GM20000 (cell line): ENCODE measurements at regions not wholly inside any gene's neighbourhood (a gene's known extent, or its start where the extent isn't known, plus 50 kb on each side); places are given as distances from the start of the nearest gene placed in this dataset.

Experiments used
- DNase-seq: peaks from one replicate; pipeline ENCODE4 v3.0.0; 2012; ENCODE audit warnings: low spot score
- CTCF ChIP-seq: IDR thresholded peaks from 2 replicates; pipeline ENCODE4 v1.5.1; 2012; ENCODE audit warnings: mild to moderate bottlenecking, control low read depth; ENCODE audit errors: extremely low read depth, missing control alignments

DNA sequence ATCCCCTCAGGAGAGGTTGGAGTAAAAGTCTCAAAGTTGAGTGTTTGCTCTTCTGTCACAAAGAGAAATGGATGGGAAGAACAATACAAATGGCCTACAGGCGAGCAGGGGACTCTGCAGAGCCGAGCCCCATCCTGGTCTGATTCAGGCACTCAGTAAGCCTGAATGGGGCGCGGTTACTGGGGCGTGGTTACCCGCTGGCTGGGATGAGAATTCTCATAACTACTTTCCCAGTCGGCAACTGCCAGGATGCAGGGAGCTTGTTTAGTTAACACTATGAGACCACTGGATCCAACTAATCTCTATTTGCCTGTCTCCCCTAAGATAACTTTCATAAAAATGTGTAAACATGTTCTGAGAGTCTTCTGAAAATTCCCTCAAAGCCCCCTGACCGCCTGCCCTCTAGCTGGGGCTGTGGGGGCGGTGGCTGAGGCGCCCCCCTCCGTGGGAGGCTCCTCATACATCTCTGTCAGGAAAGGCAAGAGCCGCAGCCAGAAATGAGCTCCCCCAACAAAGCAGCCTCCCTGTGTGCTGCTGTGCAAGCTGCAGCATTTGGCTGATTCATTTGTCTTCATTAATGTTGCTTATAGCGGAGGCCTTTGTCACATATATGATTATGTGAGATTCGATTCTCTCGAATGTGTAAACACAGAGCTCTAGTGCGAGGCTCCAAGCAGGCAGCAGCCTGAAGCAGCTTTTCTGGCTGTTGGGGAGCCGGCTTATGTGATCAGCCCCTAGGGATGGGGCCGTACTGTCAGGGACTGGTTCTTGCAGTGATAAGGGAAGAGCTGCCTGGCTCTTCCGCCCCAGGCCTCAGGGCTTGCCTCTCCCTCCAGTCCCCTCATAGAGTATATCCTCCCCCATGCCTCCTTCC is 126.1 kb upstream of the ARHGAP5 start:
- DNase-seq = no peak
- no peak for TF ChIP-seq CTCF

- DNase-seq = no peak
Observed at GRCh38 chr14:31951638-31951964, 125.5 kb upstream of the ARHGAP5 start.

DNA sequence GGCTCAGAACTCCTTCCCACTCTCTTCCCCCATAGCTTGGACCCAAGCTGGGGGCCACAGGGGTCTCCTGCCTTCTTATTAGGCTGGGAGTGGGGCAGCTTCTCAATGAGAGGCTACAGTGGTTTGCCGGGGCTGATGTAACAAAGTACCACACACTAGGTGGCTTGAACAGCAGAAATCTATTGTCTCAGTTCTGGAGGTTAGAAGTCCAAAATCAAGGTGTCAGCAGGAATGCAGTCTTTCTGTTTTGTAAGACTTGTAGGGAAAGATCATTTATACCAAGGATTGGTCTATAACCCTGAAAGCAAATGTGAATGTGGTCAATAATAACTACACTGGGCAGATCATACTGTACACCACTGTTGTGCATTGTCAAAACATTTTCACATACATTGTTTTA is 124.5 kb upstream of the ARHGAP5 start:
- TF ChIP-seq CTCF = no peak
- DNase-seq = no peak

More at GRCh38 chr14:31951638-31951964, 125.5 kb upstream of the ARHGAP5 start:
- TF ChIP-seq CTCF = no peak

GRCh38 chr14:31953210-31953609 is 123.9 kb upstream of the ARHGAP5 start:
- TF ChIP-seq CTCF = no peak
- DNase-seq = no peak

DNA sequence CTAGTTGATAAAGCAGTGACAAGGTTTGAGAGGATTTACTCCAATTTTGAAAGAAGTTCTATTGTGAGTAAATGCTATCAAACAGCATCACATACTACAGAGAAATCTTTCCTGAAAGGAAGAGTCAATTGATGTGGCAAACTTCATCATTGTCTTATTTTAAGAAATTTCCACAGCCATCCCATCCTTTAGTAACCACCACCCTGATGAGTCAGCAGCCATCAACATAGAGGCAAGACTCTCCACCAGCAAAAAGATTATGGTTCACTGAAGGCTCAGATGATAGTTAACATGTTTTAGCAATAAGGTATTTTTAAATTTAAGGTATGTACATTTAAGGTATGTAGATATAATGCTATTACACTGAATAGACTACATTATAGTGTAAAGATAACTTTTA is 122.1 kb upstream of the ARHGAP5 start:
- no peak for DNase-seq
- TF ChIP-seq CTCF = no peak

DNA sequence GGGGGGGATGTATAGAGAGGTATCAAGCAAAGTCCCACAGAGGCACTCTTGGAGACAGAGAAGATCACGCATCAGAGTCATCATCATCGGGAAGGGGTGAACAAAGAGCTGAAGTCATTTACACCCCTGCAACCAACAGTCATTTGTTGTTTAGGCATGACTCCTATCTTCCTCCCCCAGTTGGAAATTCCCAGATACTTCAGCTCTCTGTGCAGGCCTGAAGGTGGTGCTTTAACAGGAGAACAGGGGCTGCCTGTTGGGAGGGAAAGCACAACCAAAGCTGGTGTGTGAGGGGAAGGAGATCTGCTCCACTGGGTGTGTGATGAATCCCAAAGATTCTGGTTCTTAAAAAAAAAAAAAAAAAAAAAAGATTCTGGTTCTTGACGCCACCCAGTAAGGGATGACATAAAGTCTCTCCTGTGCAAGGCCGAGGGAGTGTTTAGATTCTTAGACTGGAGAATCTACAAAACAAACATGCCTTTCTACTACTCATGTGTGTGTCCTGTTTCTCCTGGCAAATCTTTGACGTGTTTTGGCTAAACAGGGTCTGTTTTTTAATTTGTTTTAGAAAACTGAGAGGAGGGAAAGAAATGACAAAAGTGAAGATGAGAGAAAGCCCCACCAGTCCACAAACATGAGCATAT is 121.0 kb upstream of the ARHGAP5 start:
- DNase-seq = no peak
- TF ChIP-seq CTCF = no peak

DNA sequence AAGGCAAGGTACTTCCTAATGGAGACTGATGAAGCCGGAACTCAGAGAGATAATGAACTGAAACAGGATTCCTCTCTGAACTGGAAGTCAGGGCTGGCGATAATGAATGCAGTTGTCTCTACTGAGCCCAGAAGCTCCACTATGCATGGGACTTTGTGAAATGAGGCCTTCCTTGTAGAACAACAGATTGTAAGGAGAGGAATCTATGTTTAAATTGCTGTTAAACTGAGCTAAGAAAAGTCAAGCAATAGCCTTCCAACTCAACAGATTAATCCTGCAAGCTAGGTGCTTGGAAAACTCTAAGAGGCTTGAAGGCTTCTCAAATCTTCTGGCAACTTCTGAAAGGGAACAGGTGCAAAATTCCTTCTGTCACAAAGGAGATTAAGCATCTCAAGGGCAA is 119.5 kb upstream of the ARHGAP5 start:
- TF ChIP-seq CTCF = no peak
- no peak for DNase-seq
